ENCODE measurements at regions not wholly inside any gene's neighbourhood (a gene's known extent, or its start where the extent isn't known, plus 50 kb on each side); places are given as distances from the start of the nearest gene placed in this dataset.

DNA sequence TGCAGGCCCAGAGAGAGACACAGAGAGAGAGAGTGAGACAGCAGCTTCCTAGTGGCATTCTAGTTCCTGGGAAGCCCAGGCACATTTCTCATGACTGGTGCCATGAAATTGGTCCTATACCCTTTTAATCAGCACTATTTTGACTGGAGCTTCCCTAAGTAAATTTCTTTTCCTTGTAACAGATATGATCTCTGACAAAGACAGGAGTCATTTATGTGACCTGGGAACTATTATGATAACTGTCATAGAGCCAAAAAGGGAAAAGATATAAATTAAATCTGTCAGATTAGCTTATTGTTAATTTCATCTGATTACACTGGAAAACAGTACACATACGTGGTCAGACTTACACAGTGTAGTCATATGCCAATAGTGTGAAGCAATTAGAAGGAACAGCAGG, 161.3 kb upstream of the HNRNPA3 start:
- WGBS, 2 donors, result 42 to 48% methylated on average over 1 of the region's 1 CpG
- no peak overlapping the region for H3K4me3 ChIP-seq (ENCODE audit: low read depth in 1 of 2, low read length in 2 of 2)
- no peaks in the 10 kb centered on the region for H3K9me3 ChIP-seq (ENCODE audit: control insufficient read depth in 2 of 2, insufficient read depth in 1 of 2, low read depth in 1 of 2, low read length in 1 of 2)
- no peaks in the 10 kb centered on the region for H3K36me3 ChIP-seq (ENCODE audit: control insufficient read depth in 2 of 2, insufficient read depth in 2 of 2, low read length in 1 of 2)
- H3K4me1 ChIP-seq (ENCODE audit: control insufficient read depth in 2 of 2, insufficient read depth in 2 of 2, low read length in 1 of 2), result no peaks in the 10 kb centered on the region
- H3K27ac ChIP-seq (ENCODE audit: low read depth in 2 of 2, low read length in 1 of 2), result no peak overlapping the region
- H3K27me3 ChIP-seq (ENCODE audit: control insufficient read depth in 1 of 2, insufficient read depth in 2 of 2, low read length in 2 of 2), result no peaks in the 10 kb centered on the region

DNA sequence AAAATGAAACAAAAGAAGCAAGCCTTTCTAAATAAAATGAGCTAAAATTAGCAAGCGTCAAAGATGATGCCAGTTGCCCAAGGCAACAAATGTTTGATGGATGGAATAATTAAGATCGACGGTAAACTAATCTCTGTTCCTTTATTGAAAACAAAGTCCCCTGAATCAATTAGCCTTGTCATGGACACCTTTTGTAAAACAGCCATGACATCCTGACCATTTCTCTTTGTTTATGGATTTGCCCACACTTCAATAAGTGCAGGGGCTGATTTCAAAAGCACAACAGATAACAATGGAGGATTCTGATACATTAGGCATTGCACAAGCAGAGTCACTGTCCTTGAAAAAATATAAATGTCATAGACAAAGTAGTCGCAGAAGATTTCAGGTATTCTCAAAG, 160.1 kb upstream of the HNRNPA3 start:
- Histone ChIP-seq H3K27me3 (ENCODE audit: control insufficient read depth in 1 of 2, insufficient read depth in 2 of 2, low read length in 2 of 2) (no peaks in the 10 kb centered on the region), H3K36me3 (ENCODE audit: control insufficient read depth in 2 of 2, insufficient read depth in 2 of 2, low read length in 1 of 2) (no peaks in the 10 kb centered on the region), H3K9me3 (ENCODE audit: control insufficient read depth in 2 of 2, insufficient read depth in 1 of 2, low read depth in 1 of 2, low read length in 1 of 2) (no peaks in the 10 kb centered on the region), H3K4me3 (ENCODE audit: low read depth in 1 of 2, low read length in 2 of 2) (no peak overlapping the region), H3K27ac (ENCODE audit: low read depth in 2 of 2, low read length in 1 of 2) (no peak overlapping the region), H3K4me1 (ENCODE audit: control insufficient read depth in 2 of 2, insufficient read depth in 2 of 2, low read length in 1 of 2) (no peaks in the 10 kb centered on the region)
- WGBS, 2 donors, result 49 to 62% methylated on average over 4 of the region's 4 CpGs

DNA sequence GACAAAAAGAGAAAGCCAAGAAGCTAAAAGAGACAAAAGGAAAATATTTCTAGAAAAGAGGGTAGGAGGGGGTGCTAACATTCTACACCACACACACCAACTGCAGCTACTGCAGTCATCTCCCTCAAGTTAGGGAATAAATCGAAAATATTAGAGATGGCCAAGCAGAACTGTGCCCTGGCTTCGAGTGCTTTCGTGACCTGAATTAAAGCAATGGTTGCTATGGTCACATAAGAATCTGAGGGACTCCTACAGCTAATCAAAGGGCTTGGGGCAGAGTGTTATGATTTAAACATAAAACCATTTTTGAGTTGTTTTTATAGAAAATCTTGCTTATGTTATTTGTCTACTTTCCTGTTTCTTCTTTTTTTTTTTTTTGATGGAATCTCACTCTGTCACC, 159.6 kb upstream of the HNRNPA3 start:
- H3K27ac ChIP-seq (ENCODE audit: low read depth in 2 of 2, low read length in 1 of 2), result no peak overlapping the region
- WGBS, 2 donors, result 71 to 77% methylated on average over 3 of the region's 3 CpGs
- H3K36me3 ChIP-seq (ENCODE audit: control insufficient read depth in 2 of 2, insufficient read depth in 2 of 2, low read length in 1 of 2), result no peaks in the 10 kb centered on the region
- no peaks in the 10 kb centered on the region for H3K9me3 ChIP-seq (ENCODE audit: control insufficient read depth in 2 of 2, insufficient read depth in 1 of 2, low read depth in 1 of 2, low read length in 1 of 2)
- no peak overlapping the region for H3K4me3 ChIP-seq (ENCODE audit: low read depth in 1 of 2, low read length in 2 of 2)
- no peaks in the 10 kb centered on the region for H3K27me3 ChIP-seq (ENCODE audit: control insufficient read depth in 1 of 2, insufficient read depth in 2 of 2, low read length in 2 of 2)
- H3K4me1 ChIP-seq (ENCODE audit: control insufficient read depth in 2 of 2, insufficient read depth in 2 of 2, low read length in 1 of 2), result no peaks in the 10 kb centered on the region

GRCh38 chr2:177053716-177054115, 158.9 kb upstream of the HNRNPA3 start:
- 46 to 81% methylated on average over 1 of the region's 1 CpG for WGBS, 2 donors
- Histone ChIP-seq H3K36me3 (ENCODE audit: control insufficient read depth in 2 of 2, insufficient read depth in 2 of 2, low read length in 1 of 2) (no peaks in the 10 kb centered on the region), H3K9me3 (ENCODE audit: control insufficient read depth in 2 of 2, insufficient read depth in 1 of 2, low read depth in 1 of 2, low read length in 1 of 2) (no peaks in the 10 kb centered on the region), H3K27ac (ENCODE audit: low read depth in 2 of 2, low read length in 1 of 2) (no peak overlapping the region), H3K4me1 (ENCODE audit: control insufficient read depth in 2 of 2, insufficient read depth in 2 of 2, low read length in 1 of 2) (no peaks in the 10 kb centered on the region), H3K27me3 (ENCODE audit: control insufficient read depth in 1 of 2, insufficient read depth in 2 of 2, low read length in 2 of 2) (no peaks in the 10 kb centered on the region), H3K4me3 (ENCODE audit: low read depth in 1 of 2, low read length in 2 of 2) (no peak overlapping the region)

DNA sequence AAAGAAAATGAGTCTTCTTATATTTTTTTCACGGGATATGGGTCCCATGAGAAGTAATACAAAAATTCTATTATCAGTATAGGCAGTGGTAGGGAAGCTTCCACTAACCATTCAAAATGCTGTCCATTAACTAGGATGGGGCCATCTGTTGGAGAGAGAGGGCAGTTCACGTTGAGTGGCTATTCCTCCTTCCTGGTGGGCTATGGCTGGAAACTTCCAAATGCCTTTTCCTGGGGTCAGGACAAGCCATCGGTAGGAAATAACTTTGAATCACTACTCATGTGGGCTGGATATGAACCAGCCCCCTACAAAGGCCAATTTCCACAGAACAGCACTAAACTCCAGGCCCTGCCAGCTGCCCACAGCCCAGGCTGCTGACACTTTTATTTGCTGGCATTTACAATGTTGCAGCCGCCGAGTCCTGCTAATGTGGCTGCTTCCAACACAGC, 156.1 kb upstream of the HNRNPA3 start:
- H3K27me3 ChIP-seq (ENCODE audit: control insufficient read depth in 1 of 2, insufficient read depth in 2 of 2, low read length in 2 of 2), result no peaks in the 10 kb centered on the region
- H3K4me1 ChIP-seq (ENCODE audit: control insufficient read depth in 2 of 2, insufficient read depth in 2 of 2, low read length in 1 of 2), result no peaks in the 10 kb centered on the region
- WGBS, 2 donors, result 86 to 89% methylated on average over 5 of the region's 5 CpGs
- no peak overlapping the region for H3K27ac ChIP-seq (ENCODE audit: low read depth in 2 of 2, low read length in 1 of 2)
- no peak overlapping the region for H3K4me3 ChIP-seq (ENCODE audit: low read depth in 1 of 2, low read length in 2 of 2)
- no peaks in the 10 kb centered on the region for H3K36me3 ChIP-seq (ENCODE audit: control insufficient read depth in 2 of 2, insufficient read depth in 2 of 2, low read length in 1 of 2)
- H3K9me3 ChIP-seq (ENCODE audit: control insufficient read depth in 2 of 2, insufficient read depth in 1 of 2, low read depth in 1 of 2, low read length in 1 of 2), result no peaks in the 10 kb centered on the region

DNA sequence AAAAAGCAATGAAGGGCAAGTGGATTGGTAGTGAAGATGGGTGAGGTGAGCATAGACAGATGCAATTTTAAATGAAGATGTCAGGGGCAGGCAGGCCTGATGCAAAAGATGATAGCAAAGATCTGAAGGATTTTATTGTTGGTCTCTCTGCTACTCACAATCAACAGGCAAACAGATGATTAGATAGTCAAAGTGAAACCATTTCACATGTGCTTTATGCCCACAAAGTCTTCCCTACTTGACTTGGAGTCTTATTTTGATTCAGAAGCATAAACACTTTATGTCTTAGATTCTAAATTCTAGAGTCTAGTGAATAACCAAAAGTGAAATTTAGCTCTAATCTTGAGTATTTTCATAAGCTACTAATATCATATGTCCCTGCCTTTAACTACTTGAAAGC, 153.8 kb upstream of the HNRNPA3 start:
- Histone ChIP-seq H3K4me3 (ENCODE audit: low read depth in 1 of 2, low read length in 2 of 2) (no peak overlapping the region), H3K36me3 (ENCODE audit: control insufficient read depth in 2 of 2, insufficient read depth in 2 of 2, low read length in 1 of 2) (no peaks in the 10 kb centered on the region), H3K4me1 (ENCODE audit: control insufficient read depth in 2 of 2, insufficient read depth in 2 of 2, low read length in 1 of 2) (no peaks in the 10 kb centered on the region), H3K27ac (ENCODE audit: low read depth in 2 of 2, low read length in 1 of 2) (no peak overlapping the region), H3K27me3 (ENCODE audit: control insufficient read depth in 1 of 2, insufficient read depth in 2 of 2, low read length in 2 of 2) (no peaks in the 10 kb centered on the region), H3K9me3 (ENCODE audit: control insufficient read depth in 2 of 2, insufficient read depth in 1 of 2, low read depth in 1 of 2, low read length in 1 of 2) (no peaks in the 10 kb centered on the region)

GRCh38 chr2:177059293-177059692, 153.3 kb upstream of the HNRNPA3 start:
- 55 to 61% methylated on average over 6 of the region's 6 CpGs for WGBS, 2 donors
- no peak overlapping the region for H3K4me3 ChIP-seq (ENCODE audit: low read depth in 1 of 2, low read length in 2 of 2)
- no peak overlapping the region for H3K27ac ChIP-seq (ENCODE audit: low read depth in 2 of 2, low read length in 1 of 2)
- no peaks in the 10 kb centered on the region for H3K4me1 ChIP-seq (ENCODE audit: control insufficient read depth in 2 of 2, insufficient read depth in 2 of 2, low read length in 1 of 2)
- H3K36me3 ChIP-seq (ENCODE audit: control insufficient read depth in 2 of 2, insufficient read depth in 2 of 2, low read length in 1 of 2), result no peaks in the 10 kb centered on the region
- H3K9me3 ChIP-seq (ENCODE audit: control insufficient read depth in 2 of 2, insufficient read depth in 1 of 2, low read depth in 1 of 2, low read length in 1 of 2), result no peaks in the 10 kb centered on the region
- H3K27me3 ChIP-seq (ENCODE audit: control insufficient read depth in 1 of 2, insufficient read depth in 2 of 2, low read length in 2 of 2), result no peaks in the 10 kb centered on the region

GRCh38 chr2:177063331-177063730, 149.3 kb upstream of the HNRNPA3 start:
- no peak overlapping the region for H3K27ac ChIP-seq (ENCODE audit: low read depth in 2 of 2, low read length in 1 of 2)
- 86 to 93% methylated on average over 1 of the region's 1 CpG for WGBS, 2 donors
- H3K4me3 ChIP-seq (ENCODE audit: low read depth in 1 of 2, low read length in 2 of 2), result no peak overlapping the region
- peaks cover 0 to 2% of the 10 kb centered on the region in 2 donors for H3K9me3 ChIP-seq (ENCODE audit: control insufficient read depth in 2 of 2, insufficient read depth in 1 of 2, low read depth in 1 of 2, low read length in 1 of 2)
- H3K4me1 ChIP-seq (ENCODE audit: control insufficient read depth in 2 of 2, insufficient read depth in 2 of 2, low read length in 1 of 2), result no peaks in the 10 kb centered on the region
- H3K27me3 ChIP-seq (ENCODE audit: control insufficient read depth in 1 of 2, insufficient read depth in 2 of 2, low read length in 2 of 2), result no peaks in the 10 kb centered on the region
- no peaks in the 10 kb centered on the region for H3K36me3 ChIP-seq (ENCODE audit: control insufficient read depth in 2 of 2, insufficient read depth in 2 of 2, low read length in 1 of 2)

DNA sequence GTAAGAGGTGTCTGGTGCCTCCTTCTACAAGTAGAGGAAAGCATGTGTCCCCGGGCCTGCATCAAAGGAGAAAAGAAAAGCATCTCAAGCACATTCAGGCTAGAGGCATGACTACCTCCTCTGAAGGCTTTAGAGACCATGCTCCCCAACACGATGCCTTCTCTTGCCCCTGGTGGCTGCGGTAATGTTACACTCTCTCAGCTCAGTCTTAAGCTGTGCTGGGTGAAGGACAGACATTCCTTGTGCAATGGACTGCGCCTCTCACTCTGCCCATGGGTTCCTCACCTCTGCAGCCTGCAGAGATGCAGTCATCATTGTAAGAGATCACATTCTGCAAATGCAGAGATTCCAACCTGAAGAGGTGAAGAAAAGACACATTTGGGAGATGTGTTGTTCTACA, 148.2 kb upstream of the HNRNPA3 start:
- Histone ChIP-seq H3K36me3 (ENCODE audit: control insufficient read depth in 2 of 2, insufficient read depth in 2 of 2, low read length in 1 of 2) (no peaks in the 10 kb centered on the region), H3K4me3 (ENCODE audit: low read depth in 1 of 2, low read length in 2 of 2) (no peak overlapping the region), H3K4me1 (ENCODE audit: control insufficient read depth in 2 of 2, insufficient read depth in 2 of 2, low read length in 1 of 2) (no peaks in the 10 kb centered on the region), H3K9me3 (ENCODE audit: control insufficient read depth in 2 of 2, insufficient read depth in 1 of 2, low read depth in 1 of 2, low read length in 1 of 2) (peaks cover 0 to 2% of the 10 kb centered on the region in 2 donors), H3K27me3 (ENCODE audit: control insufficient read depth in 1 of 2, insufficient read depth in 2 of 2, low read length in 2 of 2) (no peaks in the 10 kb centered on the region), H3K27ac (ENCODE audit: low read depth in 2 of 2, low read length in 1 of 2) (no peak overlapping the region)
- WGBS, 2 donors, result 66 to 72% methylated on average over 4 of the region's 4 CpGs

DNA sequence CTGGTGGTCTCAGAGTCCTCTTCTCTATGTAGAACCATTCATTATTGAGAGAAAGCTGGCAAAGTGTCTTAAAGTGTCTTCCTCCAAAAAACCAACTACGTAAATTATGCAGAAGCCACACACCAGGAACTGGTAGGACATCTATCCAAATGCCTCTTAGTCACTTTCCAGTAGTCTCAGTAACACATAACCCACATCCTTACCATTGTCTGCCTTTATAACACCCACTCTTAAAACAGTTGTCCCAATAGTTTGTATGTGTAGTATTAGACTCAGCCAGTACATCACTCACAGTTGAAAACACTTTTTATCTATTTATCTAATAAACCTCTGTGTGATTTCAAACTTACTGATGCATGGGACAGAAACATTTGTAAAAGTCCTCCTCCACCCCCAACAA, 143.6 kb upstream of the HNRNPA3 start:
- Histone ChIP-seq H3K4me1 (ENCODE audit: control insufficient read depth in 2 of 2, insufficient read depth in 2 of 2, low read length in 1 of 2) (no peaks in the 10 kb centered on the region), H3K9me3 (ENCODE audit: control insufficient read depth in 2 of 2, insufficient read depth in 1 of 2, low read depth in 1 of 2, low read length in 1 of 2) (peaks cover 0 to 2% of the 10 kb centered on the region in 2 donors), H3K27me3 (ENCODE audit: control insufficient read depth in 1 of 2, insufficient read depth in 2 of 2, low read length in 2 of 2) (peaks cover 0 to 3% of the 10 kb centered on the region in 2 donors), H3K27ac (ENCODE audit: low read depth in 2 of 2, low read length in 1 of 2) (no peak overlapping the region), H3K4me3 (ENCODE audit: low read depth in 1 of 2, low read length in 2 of 2) (no peak overlapping the region), H3K36me3 (ENCODE audit: control insufficient read depth in 2 of 2, insufficient read depth in 2 of 2, low read length in 1 of 2) (no peaks in the 10 kb centered on the region)
- WGBS, 2 donors, result 93 to 95% methylated on average over 1 of the region's 1 CpG
